NCI-H69 (cell line): ENCODE measurements at regions not wholly inside any gene's neighbourhood (a gene's known extent, or its start where the extent isn't known, plus 50 kb on each side); places are given as distances from the start of the nearest gene placed in this dataset.

ENCODE experiments used
- DNase-seq: peaks from one replicate; lab custom pipeline; 2025; lab: John Stamatoyannopoulos, UW

GRCh38 chr1:65486613-65487012, 66.1 kb downstream of the LEPR start:
- DNase-seq = no peak

DNA sequence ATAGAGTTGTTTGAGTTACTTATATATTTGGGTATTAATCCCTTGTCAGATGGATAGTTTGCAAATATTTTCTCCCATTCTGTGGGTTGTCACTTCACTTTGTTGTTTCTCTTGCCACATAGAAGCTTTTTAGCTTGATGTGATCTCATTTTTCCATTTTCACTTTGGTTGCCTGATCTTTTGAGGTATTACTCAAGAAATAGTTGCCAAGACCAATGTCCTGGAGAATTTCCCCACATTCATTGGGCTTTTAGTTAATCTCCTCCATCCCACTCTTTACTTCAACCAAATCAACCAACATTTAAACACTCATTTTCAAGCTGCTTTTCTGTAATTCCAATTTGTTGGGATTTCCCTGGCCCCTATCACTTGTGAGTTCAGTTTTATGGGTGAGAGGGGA, 69.0 kb downstream of the LEPR start:
- no peak for DNase-seq

- DNase-seq = no peak
These were observed 70.0 kb downstream of the LEPR start for GRCh38 chr1:65490231-65491009.

DNA sequence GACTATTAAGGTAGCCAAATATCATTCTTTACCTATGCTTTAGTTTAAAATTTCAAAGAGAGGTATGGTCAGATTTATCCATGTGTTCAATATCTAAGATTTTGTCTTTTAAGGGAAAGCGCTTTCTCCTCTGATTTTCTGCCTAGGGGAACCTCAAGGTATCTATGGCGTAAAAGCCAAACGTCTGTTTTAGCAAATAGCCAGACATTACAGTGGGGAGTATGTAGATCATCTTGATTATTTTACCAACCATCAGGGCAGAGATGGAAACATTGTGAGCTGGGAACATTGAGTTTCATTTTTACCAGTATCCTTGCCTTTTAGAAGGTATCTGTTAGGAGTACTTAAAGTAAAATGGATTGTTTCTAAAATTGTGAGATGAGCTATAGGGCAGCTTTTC, 71.0 kb downstream of the LEPR start:
- DNase-seq = no peak

DNA sequence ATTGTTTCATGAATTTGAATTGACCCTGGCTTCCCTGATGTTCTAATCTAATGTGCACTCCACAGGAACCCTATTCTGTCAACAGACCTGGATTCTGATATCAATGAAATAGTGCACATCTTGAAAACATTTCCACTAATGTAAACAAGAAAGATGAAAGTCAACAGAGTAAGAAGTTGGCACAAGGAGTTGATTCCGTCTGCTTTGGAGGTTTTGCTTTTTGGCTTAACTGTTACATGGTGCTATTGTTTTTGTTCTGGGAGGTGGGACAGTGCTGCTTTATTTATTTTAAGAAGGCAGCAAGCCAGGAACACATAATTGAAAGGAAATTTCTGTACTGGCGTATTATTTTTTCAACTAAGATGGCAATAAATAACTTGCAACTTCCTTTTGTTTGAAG, 73.3 kb downstream of the LEPR start:
- DNase-seq = peak; percentile 7

DNA sequence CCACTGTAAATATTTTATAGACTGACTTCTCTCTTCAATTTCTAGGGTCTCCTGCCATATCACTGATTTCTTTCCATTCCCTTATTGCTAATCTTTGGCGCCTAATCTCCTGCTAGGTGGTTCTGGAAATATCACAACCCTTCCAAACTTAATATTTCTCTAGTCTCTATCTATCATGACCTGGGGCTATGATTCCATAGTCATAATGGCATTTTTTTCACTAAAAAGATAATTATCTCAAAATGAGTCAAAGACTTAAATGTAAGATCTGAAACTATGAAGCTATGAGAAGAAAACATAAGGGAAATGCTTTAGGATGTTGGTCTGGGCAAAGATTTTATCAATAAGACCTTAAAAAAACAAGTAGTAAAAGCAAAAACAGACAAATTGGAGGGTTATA, 74.2 kb downstream of the LEPR start:
- DNase-seq = no peak

GRCh38 chr1:65495137-65495536, 74.7 kb downstream of the LEPR start:
- DNase-seq = no peak

DNA sequence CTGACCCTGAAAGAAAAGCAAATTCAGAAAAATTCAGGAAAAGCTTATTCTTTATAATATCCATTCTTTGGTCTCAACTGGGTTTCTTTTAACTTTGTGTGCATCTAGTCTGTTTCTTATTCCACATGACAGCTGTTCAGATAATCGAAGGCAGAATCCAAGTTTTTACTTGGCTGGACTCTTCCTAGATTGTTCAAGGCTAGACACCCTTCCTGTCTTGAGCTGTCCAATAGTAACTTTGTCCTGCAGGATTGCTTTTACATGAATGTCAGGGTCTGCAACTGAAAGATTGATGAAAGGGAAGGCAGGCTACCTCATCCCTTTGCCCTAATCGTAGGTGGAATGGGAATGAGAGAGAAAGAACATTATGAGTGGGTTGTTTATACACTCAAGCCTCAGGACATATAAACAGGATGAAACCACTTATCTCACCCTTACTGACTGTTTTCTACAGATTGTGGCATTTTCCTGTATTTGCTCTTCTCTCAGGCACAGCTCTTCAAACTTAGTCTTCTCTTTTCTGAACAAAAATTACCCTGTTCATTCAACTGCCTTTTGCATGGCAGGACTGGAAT, 76.9 kb downstream of the LEPR start:
- DNase-seq = no peak

- no peak for DNase-seq
These were observed 83.0 kb downstream of the LEPR start for GRCh38 chr1:65503427-65503826.

- DNase-seq = no peak
These were observed 83.8 kb downstream of the LEPR start for GRCh38 chr1:65504263-65504662.

DNA sequence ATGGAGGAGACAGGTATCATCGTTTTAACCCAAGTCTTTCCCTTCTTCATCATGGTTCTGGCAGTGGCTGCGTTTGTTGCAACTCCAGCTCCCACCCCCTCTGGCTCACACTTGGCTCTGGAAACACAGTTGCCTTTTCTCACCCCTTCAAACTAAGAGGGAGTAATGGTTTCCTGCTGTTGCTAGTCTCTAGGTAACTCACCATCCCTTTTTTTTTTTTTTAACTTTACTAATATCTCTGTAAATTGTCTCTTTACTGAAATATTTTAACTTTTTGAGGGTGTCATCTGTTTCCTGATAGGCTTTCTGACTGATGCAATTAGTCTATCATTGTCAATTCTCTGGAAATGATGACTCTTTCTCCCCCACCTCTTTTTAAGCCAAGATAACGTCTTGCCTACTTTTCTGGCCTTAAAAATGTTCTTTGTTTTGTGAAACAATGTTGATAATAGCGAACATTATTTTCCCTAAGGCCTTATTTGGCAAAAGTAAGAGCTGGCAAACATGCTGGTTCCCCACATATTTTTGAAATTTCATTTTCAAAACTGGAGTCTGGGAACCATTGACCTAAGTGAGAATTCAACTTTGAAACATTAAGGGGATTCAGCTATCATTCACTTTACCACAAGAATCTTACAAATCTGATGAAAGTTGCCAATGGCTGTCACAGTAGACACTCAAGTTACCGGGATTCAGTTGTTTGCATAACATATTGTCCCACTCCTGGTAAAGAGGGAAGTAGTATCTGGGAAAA, 85.3 kb downstream of the LEPR start:
- DNase-seq = no peak

DNA sequence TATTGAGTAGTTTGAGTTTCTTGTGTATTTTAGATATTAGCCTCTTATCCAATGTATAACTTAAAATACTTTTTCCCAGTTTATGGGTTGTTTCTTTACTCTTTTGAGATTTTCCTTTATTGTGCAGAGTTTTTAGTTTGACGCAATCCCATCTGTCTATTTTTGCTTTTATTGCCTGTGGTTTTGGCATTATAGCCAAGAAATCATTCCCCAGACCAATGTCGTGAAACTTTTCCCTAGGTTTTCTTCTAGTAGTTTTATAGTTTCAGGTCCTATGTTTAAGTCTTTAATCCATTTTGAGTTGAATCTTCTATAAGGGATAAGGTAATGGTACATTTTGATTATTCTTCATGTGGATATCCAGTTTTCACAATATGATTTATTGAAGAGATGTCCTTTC, 87.6 kb downstream of the LEPR start:
- DNase-seq = no peak

DNA sequence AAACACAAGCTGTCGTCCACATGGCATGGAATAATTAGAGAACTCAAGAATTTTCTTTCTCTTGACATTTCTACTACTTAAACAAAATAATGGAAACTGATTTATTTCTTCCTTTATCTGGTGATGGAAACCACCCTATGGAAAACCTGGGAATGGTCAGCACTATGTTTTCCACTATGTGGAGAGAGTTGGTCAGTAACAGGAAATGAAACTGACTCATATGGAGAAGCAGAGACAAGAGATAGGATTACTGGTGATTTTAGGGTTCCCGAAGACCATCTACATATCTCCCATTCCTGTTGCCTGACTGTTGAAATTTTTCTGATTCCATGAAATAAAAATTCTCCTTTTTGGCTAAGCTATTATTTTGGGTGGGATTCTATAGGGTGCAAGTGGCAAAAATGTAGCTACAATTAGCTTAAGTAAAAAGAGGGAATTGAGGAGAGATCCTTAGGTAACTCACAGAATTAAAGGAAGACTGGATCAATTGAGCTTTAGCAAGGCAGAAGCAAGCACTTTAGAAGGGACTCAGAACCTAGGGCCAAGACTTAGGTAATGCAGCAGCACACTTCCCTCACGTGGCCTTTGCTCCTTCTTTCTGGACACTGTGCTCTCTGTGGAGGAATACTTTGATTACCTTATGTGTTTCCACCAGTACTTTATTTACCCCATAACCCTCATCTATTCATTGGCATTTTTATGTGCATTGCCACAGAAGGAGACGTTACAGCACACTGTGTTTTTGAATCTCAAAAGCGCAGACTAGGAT, 89.6 kb downstream of the LEPR start:
- no peak for DNase-seq

DNA sequence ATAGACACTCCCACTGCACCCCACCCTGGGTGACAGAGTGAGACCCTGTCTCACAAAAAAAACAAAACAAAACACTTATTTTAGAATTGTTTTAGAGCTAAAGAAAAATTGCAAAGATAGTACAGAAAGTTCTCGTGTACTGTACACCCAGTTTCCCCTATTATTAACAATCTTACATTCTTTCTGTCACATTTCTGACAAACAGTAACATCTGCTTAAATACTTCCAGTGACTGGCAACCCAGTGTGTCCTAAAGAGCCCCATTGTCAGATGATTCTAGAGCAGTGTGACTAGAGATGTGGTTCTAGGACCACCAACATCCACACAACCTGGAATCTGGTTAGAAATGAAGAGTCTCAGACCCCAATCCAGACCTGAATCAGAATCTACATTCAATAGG, 90.5 kb downstream of the LEPR start:
- DNase-seq = no peak

- peak; percentile 39 for DNase-seq
These were observed 91.9 kb downstream of the LEPR start for GRCh38 chr1:65512383-65512782.

DNA sequence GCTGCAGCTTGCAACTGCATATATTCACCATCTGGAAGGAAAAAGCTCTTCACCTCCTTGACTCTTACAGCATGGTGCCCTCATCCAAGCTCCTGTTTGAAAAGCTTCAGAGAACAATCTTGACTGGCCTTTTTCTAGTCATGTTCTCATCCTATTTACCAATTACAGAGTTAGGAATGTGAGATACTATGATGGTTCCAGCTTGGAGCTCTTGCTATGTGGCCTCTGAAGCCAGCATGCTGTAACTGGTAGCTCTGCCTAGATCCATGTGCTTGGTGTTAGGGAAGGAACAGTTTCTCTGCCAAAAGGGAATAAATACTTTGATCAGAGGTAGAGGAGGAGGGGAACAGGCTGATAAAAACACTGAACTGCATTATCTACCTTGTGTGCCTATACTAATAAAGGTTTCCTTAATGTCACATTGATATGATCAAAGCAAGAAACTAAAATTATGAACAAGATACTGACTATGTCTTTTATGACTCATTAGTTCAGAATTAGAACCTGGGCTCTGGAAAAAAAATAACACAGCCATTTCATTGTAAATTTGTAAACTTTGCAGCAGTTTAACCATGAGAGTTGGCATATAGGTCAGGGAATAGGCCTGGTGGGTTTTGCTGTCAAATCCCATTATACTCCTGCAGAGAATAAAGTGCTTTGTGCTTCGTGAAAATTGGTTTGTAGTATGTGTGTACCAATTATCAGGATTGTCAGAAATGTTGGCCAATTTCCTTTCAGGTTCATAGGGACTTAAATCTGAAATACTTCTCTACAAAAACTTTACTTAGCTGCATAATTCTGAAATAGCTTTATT, 92.7 kb downstream of the LEPR start:
- no peak for DNase-seq

GRCh38 chr1:65514041-65514440, 93.6 kb downstream of the LEPR start:
- no peak for DNase-seq

- no peak for DNase-seq
These were observed 104.4 kb downstream of the LEPR start for GRCh38 chr1:65524931-65525265.

DNA sequence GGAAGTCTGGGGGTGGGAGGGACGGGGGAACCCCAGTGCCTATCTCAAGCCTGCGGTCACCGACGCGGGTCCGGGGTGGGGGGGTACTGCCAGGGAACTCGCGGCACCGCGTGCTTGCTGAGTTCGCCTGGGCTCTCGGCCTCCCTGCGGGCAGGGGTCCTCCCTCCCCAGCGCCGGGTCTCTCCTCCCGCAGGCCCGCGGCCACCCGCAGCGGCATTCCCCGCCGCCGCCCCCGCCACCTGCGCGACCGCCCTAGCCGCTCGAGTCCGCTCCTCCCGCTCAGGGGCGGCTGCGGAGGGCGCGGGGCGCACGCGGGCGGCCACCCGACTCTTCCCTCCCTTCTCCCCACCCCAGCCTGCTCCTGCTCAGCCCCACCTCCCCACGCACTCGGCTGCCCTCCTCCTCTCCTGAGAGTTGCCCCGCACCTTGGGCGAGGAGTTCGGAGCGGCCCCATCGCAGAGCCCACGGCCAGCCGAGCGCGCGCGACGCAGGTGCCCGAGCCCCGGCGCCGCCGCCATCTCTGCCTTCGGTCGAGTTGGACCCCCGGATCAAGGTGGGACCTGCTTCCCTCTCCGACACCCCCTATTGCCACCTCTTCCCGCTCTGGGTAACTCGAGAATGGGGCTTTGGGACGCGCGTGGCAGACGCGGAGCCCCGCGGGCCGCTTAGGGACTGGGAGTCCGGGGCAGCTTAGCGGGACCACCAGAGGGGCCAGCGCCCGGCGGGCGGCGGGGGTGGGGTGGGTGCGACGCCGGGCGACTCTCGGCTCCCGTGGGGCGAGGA, 105.0 kb downstream of the LEPR start:
- peak; percentile 15 for DNase-seq

- no peak for DNase-seq
These were observed 105.6 kb downstream of the LEPR start for GRCh38 chr1:65526049-65526556.

DNA sequence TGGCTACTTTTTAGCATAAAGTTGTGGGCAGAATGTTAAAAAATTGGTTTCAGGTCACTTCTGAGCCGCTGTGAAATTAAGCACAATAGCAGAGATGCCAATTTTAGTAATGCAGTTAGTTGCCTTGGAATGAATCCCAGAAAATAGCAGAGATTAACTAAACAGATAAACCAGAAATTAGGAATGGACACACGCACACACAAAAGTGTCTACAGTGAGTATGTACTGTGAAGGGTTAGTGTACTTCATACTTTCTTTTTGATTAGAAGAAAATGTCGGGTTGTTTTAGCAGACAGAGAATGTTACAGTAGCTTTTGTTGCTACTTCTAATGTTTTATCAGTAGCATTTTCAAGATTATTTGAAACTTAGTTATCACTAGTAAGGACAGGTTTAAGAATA, 106.7 kb downstream of the LEPR start:
- DNase-seq = no peak
